HG03196 (cell line): ENCODE measurements at regions not wholly inside any gene's neighbourhood (a gene's known extent, or its start where the extent isn't known, plus 50 kb on each side); places are given as distances from the start of the nearest gene placed in this dataset.
A peak's percentile ranks its signal among the peaks of the same experiment; 100 is the strongest.
"Not testable (repeated sequence)": the region's sequence is repeated elsewhere in the genome, so short reads cannot be mapped to it uniquely, and the experiment has no call there.

Source experiments
- ATAC-seq: cut with Tn5 transposase; IDR thresholded peaks from one replicate; pipeline ENCODE4 v1.9.1; 2021; ENCODE audit not compliant: unreplicated experiment

- no peak for ATAC-seq
Observed at GRCh38 chr14:71553779-71554178, 378.4 kb upstream of the RGS6 start.

GRCh38 chr14:71554323-71554722 is 377.9 kb upstream of the RGS6 start:
- no peak for ATAC-seq

GRCh38 chr14:71554959-71555612 is 377.1 kb upstream of the RGS6 start:
- ATAC-seq, result peak; percentile 18

GRCh38 chr14:71555654-71556559 is 376.3 kb upstream of the RGS6 start:
- peak; percentile 85 for ATAC-seq

- no peak for ATAC-seq
Observed at GRCh38 chr14:71556730-71557129, 375.5 kb upstream of the RGS6 start.

GRCh38 chr14:71557351-71557750 is 374.9 kb upstream of the RGS6 start:
- no peak for ATAC-seq

- ATAC-seq, result not testable (repeated sequence)
Observed at GRCh38 chr14:71558943-71559342, 373.3 kb upstream of the RGS6 start.

GRCh38 chr14:71560751-71561150 is 371.5 kb upstream of the RGS6 start:
- no peak for ATAC-seq

GRCh38 chr14:71563492-71564153 is 368.6 kb upstream of the RGS6 start:
- ATAC-seq, result peak; percentile 43

GRCh38 chr14:71566276-71566675 is 366.0 kb upstream of the RGS6 start:
- ATAC-seq, result peak; percentile 65

GRCh38 chr14:71567499-71568133 is 364.6 kb upstream of the RGS6 start:
- not testable (repeated sequence) for ATAC-seq

- no peak for ATAC-seq
Observed at GRCh38 chr14:71574976-71575375, 357.3 kb upstream of the RGS6 start.

GRCh38 chr14:71576472-71576871 is 355.8 kb upstream of the RGS6 start:
- ATAC-seq, result no peak

GRCh38 chr14:71579331-71579730 is 352.9 kb upstream of the RGS6 start:
- ATAC-seq, result no peak

GRCh38 chr14:71582705-71583104 is 349.5 kb upstream of the RGS6 start:
- ATAC-seq, result no peak

GRCh38 chr14:71583194-71583593 is 349.0 kb upstream of the RGS6 start:
- no peak for ATAC-seq

- no peak for ATAC-seq
Observed at GRCh38 chr14:71583705-71584104, 348.5 kb upstream of the RGS6 start.

GRCh38 chr14:71585361-71585760 is 346.9 kb upstream of the RGS6 start:
- no peak for ATAC-seq

- ATAC-seq, result no peak
Observed at GRCh38 chr14:71586131-71586897, 345.9 kb upstream of the RGS6 start.

- no peak for ATAC-seq
Observed at GRCh38 chr14:71588028-71588427, 344.2 kb upstream of the RGS6 start.
